ENCODE measurements at regions not wholly inside any gene's neighbourhood (a gene's known extent, or its start where the extent isn't known, plus 50 kb on each side); places are given as distances from the start of the nearest gene placed in this dataset.

- intact Hi-C loops (cut with DNase I) = no loop called here
Measured at GRCh38 chr3:193933451-193933850, 202.5 kb upstream of the HES1 start.

GRCh38 chr3:193935916-193936315, 200.0 kb upstream of the HES1 start:
- TF ChIP-seq POLR2AphosphoS5 (IDR thresholded peaks at IDR 0.05; ENCODE audit: insufficient read depth in 1 of 2, low read depth in 1 of 2) (no peak), POLR2A (IDR thresholded peaks at IDR 0.05) (no peak), CTCF (IDR thresholded peaks at IDR 0.05) (no peak)

More at GRCh38 chr3:193933451-193933850, 202.5 kb upstream of the HES1 start:
- no peak overlapping the region for H3K4me3 ChIP-seq
- H3K4me1 ChIP-seq = no peaks in the 10 kb centered on the region
- no peak overlapping the region for H3K27ac ChIP-seq
- TF ChIP-seq CTCF (IDR thresholded peaks at IDR 0.05) (no peak), POLR2AphosphoS5 (IDR thresholded peaks at IDR 0.05; ENCODE audit: insufficient read depth in 1 of 2, low read depth in 1 of 2) (no peak), POLR2A (IDR thresholded peaks at IDR 0.05) (no peak)
- no peak for DNase-seq (ENCODE audit: extremely low spot score in 2 of 2)
- no peaks in the 10 kb centered on the region for H3K36me3 ChIP-seq
- H3K9me3 ChIP-seq = no peaks in the 10 kb centered on the region
- no peaks in the 10 kb centered on the region for H3K27me3 ChIP-seq

GRCh38 chr3:193938613-193939012, 197.3 kb upstream of the HES1 start:
- intact Hi-C loops (cut with DNase I) = no loop called here
- H3K9me3 ChIP-seq = no peaks in the 10 kb centered on the region
- no peaks in the 10 kb centered on the region for H3K27me3 ChIP-seq
- DNase-seq (ENCODE audit: extremely low spot score in 2 of 2) = no peak
- H3K27ac ChIP-seq = no peak overlapping the region
- no peak overlapping the region for H3K4me3 ChIP-seq
- TF ChIP-seq CTCF (IDR thresholded peaks at IDR 0.05) = no peak
- no peak for TF ChIP-seq POLR2A (IDR thresholded peaks at IDR 0.05)
- no peak for TF ChIP-seq POLR2AphosphoS5 (IDR thresholded peaks at IDR 0.05; ENCODE audit: insufficient read depth in 1 of 2, low read depth in 1 of 2)
- H3K36me3 ChIP-seq = no peaks in the 10 kb centered on the region
- H3K4me1 ChIP-seq = no peaks in the 10 kb centered on the region

More at GRCh38 chr3:193935916-193936315, 200.0 kb upstream of the HES1 start:
- no peak for DNase-seq (ENCODE audit: extremely low spot score in 2 of 2)
- intact Hi-C loops (cut with DNase I) = no loop called here
- H3K36me3 ChIP-seq = no peaks in the 10 kb centered on the region
- H3K27ac ChIP-seq = no peak overlapping the region
- no peak overlapping the region for H3K4me3 ChIP-seq
- H3K4me1 ChIP-seq = no peaks in the 10 kb centered on the region
- no peaks in the 10 kb centered on the region for H3K9me3 ChIP-seq
- H3K27me3 ChIP-seq = no peaks in the 10 kb centered on the region

GRCh38 chr3:193939527-193939926, 196.4 kb upstream of the HES1 start:
- no peak for DNase-seq (ENCODE audit: extremely low spot score in 2 of 2)
- Histone ChIP-seq H3K27me3 (no peaks in the 10 kb centered on the region), H3K9me3 (no peaks in the 10 kb centered on the region), H3K36me3 (no peaks in the 10 kb centered on the region), H3K4me1 (no peaks in the 10 kb centered on the region), H3K4me3 (no peak overlapping the region), H3K27ac (no peak overlapping the region)
- intact Hi-C loops (cut with DNase I) = no loop called here
- TF ChIP-seq CTCF (IDR thresholded peaks at IDR 0.05) (no peak), POLR2AphosphoS5 (IDR thresholded peaks at IDR 0.05; ENCODE audit: insufficient read depth in 1 of 2, low read depth in 1 of 2) (no peak), POLR2A (IDR thresholded peaks at IDR 0.05) (no peak)

- Histone ChIP-seq H3K9me3 (no peaks in the 10 kb centered on the region), H3K27me3 (no peaks in the 10 kb centered on the region), H3K4me3 (no peak overlapping the region), H3K27ac (no peak overlapping the region), H3K36me3 (no peaks in the 10 kb centered on the region), H3K4me1 (no peaks in the 10 kb centered on the region)
- DNase-seq (ENCODE audit: extremely low spot score in 2 of 2) = no peak
- intact Hi-C loops (cut with DNase I) = no loop called here
- TF ChIP-seq CTCF (IDR thresholded peaks at IDR 0.05) (no peak), POLR2A (IDR thresholded peaks at IDR 0.05) (no peak), POLR2AphosphoS5 (IDR thresholded peaks at IDR 0.05; ENCODE audit: insufficient read depth in 1 of 2, low read depth in 1 of 2) (no peak)
Measured at GRCh38 chr3:193940526-193940925, 195.4 kb upstream of the HES1 start.
